ENCODE measurements at regions not wholly inside any gene's neighbourhood (a gene's known extent, or its start where the extent isn't known, plus 50 kb on each side); places are given as distances from the start of the nearest gene placed in this dataset.

DNA sequence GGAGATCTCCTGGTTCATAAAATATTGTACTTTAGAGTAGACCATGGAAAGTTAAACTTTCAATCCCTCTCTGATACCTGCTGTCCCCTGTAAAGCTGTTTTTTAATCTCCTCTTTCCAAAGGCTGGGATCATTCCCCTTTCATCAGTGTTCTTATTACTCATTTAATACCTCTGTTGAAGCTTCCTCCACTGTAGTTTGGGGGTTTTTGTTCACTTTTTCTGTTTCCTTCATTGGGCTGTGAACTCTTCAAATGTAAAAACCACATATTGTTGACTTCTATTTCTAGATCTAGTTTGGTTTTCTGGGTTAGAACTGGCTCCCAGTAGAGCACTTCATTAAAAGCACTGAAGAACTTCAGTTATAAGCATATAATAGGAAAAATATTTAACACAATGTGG, 598.1 kb downstream of the RNF144A start:
- intact Hi-C loops (cut with micrococcal nuclease): loop anchor here (5.0 kb wide), 2 partner anchors 78 to 212 kb away; no protein-coding TSS in a partner anchor

DNA sequence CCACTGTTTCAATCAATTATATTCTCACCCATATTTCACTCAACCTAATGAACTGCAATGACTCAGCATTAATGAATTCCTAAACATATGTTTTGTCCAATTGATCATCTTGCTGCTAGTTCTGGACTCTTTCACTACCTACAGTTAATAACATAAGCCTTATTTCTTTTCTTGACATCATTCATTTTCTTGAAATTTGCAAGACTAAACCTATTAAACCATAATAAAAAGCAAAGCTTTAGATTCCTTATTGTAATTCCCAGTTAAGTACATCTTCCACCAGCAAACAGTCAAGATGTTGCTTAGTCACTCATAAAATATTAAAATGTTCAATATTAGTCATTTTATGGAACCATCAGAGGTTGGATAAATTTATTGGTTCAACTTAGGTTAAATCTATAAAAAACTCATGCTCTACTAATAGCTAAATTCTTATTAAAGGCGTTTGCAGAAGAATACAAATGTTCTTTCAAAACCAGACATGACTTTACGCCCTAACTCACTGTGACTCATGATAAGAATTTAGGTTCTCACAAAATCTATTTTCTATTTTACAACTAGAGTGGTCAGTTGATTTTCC, 599.4 kb downstream of the RNF144A start:
- intact Hi-C loops (cut with micrococcal nuclease): loop anchor here (5.0 kb wide), 2 partner anchors 79 to 211 kb away; no protein-coding TSS in a partner anchor

DNA sequence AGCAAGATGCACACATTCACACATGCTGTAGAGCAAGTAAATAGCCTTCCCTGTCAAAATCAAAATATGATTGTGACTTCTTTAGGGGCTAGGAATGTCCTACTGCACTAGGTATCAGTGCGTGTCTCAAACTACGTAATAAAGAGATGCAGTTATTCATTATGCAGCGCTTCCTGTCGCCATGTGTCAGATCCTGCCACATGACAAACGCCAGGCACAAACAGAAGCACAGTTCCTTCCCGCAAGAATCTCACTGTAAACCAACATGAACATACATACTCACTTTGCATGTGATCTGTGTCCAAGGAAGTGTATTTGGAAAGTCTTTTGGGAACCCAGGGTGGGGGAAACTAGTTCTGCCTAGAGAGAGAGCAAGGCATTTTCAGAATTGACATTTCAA, 599.9 kb downstream of the RNF144A start:
- intact Hi-C loops (cut with micrococcal nuclease): loop anchor here (5.0 kb wide), 2 partner anchors 80 to 210 kb away; no protein-coding TSS in a partner anchor

- intact Hi-C loops (cut with micrococcal nuclease): loop anchor here (5.0 kb wide), 2 partner anchors 81 to 209 kb away; no protein-coding TSS in a partner anchor
Observed at GRCh38 chr2:7517851-7518250, 600.6 kb downstream of the RNF144A start.

DNA sequence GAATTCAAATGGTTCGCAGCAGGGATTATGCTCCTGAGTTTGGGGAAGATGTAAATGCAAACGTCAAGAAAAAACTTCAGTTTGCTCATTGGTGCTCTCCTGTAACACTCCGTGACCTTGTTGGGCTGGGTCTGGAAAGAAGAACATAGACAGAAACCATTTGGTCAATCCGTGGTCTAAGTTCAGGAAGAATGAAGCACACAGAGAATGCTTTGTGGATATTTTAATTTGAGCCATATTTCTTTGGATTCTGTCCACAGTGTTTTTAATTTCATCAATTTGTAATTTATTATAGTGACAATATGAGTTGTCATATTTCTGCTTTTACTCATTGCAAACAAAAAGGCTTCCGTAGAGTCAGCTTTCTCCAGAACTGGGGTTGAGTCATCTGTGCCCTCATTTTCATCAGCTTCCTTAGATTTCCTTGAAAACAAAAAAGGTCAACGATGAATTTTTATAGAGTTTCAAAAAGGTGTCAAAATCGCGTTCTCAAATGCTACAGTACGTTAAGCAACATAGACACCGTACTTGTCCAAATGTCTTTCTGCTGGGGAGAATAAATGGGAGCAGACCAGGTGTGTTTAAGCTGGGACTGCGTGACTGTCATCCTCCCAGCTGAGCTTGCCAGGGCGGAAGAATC, 606.4 kb downstream of the RNF144A start:
- intact Hi-C loops (cut with micrococcal nuclease): loop anchor here (2.0 kb wide), 2 partner anchors 55 to 73 kb away; no protein-coding TSS in a partner anchor

DNA sequence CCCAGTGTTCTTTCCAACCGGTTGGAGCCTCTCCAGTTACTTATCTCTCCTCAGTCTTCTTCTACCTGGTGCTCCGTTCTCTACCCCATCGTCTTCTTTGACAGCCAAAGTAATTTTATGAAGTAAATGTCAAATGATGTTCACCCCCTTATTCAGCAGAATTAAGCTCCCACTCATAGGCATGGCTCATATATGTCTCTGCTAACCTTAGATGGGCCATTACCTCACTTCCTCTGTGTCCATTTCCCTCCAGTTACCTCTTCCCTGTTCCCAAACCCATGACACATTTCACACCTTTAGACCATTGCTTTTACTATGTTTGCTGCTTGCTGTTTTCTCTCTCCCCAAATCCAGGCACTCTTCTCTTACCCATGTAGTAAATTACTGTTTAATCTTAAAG, 607.0 kb downstream of the RNF144A start:
- intact Hi-C loops (cut with micrococcal nuclease): no loop called here

DNA sequence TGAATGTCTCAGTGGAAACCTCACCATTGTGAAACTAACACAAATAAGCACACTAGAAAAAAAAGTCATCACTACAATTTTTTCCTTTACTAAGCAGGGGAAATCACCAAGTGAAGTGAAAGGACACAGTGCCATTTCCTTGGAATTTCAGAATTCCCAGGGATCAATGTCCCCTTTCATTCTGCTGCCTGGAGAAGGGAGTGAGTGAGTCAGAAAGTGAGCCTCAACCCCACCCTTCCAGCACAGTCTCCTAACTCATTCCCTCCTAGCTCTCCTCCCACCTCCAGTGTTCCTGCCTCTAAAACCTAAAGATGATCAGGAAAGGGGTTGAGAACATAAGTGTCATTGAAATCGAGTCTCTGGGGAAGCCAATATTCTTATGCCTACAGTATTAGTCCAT, 608.5 kb downstream of the RNF144A start:
- intact Hi-C loops (cut with micrococcal nuclease): no loop called here

DNA sequence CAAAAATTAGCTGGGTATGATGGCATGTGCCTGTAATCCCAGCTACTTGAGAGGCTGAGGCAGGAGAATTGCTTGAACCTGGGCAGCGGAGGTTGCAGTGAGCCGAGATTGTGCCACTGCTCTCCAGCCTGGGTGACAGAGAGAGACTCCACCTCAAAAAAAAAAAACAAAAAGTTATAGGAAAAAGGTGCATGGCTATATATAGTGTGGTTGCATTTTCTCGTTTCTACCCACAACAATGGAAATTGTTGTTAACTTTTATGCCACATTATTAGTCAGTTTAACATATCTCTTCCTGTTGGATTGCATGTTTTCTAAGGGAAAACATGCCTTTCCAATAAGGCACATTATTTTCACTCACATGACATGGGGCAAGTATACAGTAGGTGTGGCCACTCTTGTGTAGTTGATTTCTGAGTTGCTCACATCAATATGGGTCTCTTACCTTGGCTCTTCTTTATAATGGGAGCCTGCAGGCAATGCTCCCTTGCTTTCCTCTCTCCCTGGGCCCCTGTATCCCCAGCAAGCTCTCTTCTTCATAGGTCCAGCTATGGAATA, 610.0 kb downstream of the RNF144A start:
- intact Hi-C loops (cut with micrococcal nuclease): no loop called here

DNA sequence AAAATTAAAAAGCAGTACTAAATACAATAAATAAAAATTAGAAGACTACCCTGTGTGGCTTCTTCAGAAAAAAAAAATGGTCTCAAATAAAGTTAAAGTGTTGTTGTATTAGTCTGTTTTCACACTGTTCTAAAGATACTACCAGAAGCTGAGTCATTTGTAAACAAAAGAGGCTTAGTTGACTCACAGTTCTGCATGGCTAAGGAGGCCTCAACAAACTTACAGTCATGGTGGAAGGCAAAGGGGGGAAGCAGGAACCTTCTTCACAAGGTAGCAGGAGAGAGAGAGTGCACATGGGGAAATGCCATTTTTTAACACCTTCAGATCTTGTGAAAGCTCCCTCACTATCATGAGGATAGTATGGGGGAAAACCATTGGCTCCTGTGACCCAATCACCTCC, 612.8 kb downstream of the RNF144A start:
- intact Hi-C loops (cut with micrococcal nuclease): no loop called here

- intact Hi-C loops (cut with micrococcal nuclease): no loop called here
Observed at GRCh38 chr2:7539077-7539476, 621.9 kb downstream of the RNF144A start.

GRCh38 chr2:7539760-7540159, 622.5 kb downstream of the RNF144A start:
- intact Hi-C loops (cut with micrococcal nuclease): no loop called here

DNA sequence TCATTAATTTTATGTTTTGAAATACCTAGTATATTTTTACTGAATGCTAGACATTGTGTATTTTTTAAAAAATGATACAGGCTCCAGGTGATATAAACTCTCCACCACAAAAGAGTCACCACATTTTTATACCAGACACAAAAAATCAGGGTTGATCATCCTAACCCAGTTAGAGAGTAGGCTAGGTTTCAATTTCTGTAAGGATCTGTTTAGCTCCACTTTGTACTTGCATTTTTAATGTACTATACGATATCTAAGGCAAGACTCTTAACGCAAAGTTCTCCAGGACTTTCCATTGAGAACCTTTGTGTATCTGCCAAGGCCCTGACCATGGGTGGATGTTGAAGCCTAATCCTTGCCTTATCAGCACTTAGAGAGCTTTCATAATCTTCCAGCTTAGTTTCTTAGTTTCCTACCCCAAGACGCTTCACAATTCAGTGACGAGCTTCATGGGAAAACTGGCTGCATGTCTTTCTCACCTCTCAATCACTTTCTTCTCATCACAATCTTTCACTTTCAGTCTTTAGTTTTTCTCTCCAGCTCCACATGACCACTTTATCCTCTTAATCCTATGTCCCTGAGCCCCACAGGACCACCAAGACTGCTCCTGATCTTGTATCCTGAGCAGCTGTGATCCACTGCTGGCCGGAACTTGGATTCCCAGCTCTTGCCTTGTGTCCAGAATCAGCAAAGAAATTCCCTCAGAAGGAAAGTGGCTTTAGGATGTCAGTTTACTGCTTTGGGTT, 635.8 kb downstream of the RNF144A start:
- intact Hi-C loops (cut with micrococcal nuclease): loop anchor here (2.0 kb wide), 1 partner anchor 14 kb away; no protein-coding TSS in a partner anchor

GRCh38 chr2:7555260-7555659, 638.0 kb downstream of the RNF144A start:
- intact Hi-C loops (cut with micrococcal nuclease): no loop called here

GRCh38 chr2:7557376-7557775, 640.2 kb downstream of the RNF144A start:
- intact Hi-C loops (cut with micrococcal nuclease): no loop called here

GRCh38 chr2:7559791-7560190, 642.6 kb downstream of the RNF144A start:
- intact Hi-C loops (cut with micrococcal nuclease): loop anchor here (10.0 kb wide), 1 partner anchor 745 kb away; no protein-coding TSS in a partner anchor

- intact Hi-C loops (cut with micrococcal nuclease): loop anchor here (2.0 to 10.0 kb wide), 7 partner anchors 14 to 1116 kb away; partner anchors contain the start of gene ID2
Observed at GRCh38 chr2:7566382-7566881, 649.2 kb downstream of the RNF144A start.

GRCh38 chr2:7567116-7567515, 649.9 kb downstream of the RNF144A start:
- intact Hi-C loops (cut with micrococcal nuclease): loop anchor here (1.0 to 10.0 kb wide), 8 partner anchors 14 to 1116 kb away; partner anchors contain the start of gene ID2

- intact Hi-C loops (cut with micrococcal nuclease): loop anchor here (1.0 to 10.0 kb wide), 8 partner anchors 15 to 1115 kb away; partner anchors contain the start of gene ID2
Observed at GRCh38 chr2:7567646-7568045, 650.4 kb downstream of the RNF144A start.

GRCh38 chr2:7570247-7570646, 653.0 kb downstream of the RNF144A start:
- intact Hi-C loops (cut with micrococcal nuclease): no loop called here

GRCh38 chr2:7571701-7572100, 654.5 kb downstream of the RNF144A start:
- intact Hi-C loops (cut with micrococcal nuclease): no loop called here

GRCh38 chr2:7572450-7572849, 655.2 kb downstream of the RNF144A start:
- intact Hi-C loops (cut with micrococcal nuclease): no loop called here

Data from T-helper 1 cell treated with Interleukin-12 subunit alpha and Interleukin-12 subunit beta and Interleukin-4 antibody, amounts not matched to agents 30 ng/mL and 1 ng/mL, for 36 hours (primary cell).